ENCODE measurements at regions not wholly inside any gene's neighbourhood (a gene's known extent, or its start where the extent isn't known, plus 50 kb on each side); places are given as distances from the start of the nearest gene placed in this dataset.

DNA sequence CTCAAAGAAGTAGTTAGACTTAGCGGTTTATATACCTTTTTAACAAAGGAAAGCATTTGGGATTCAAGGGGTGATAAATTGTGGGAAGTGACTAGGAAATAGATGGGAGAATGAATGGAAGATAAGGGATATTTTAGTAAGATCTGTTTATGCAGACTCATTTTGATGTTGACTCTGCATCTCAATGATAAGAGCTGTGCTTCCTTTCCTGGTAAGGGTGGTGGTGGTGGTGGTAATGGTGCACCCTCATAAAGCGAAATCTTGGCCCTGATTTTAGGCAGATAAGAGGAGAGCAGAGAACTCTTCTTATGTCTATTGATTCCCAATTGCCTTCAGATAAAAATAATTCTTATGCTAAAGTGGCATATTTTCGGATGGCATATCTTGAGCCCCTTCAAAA, 197.1 kb downstream of the SPRY1 start:
- POLR2A ChIA-PET = no interaction called here

DNA sequence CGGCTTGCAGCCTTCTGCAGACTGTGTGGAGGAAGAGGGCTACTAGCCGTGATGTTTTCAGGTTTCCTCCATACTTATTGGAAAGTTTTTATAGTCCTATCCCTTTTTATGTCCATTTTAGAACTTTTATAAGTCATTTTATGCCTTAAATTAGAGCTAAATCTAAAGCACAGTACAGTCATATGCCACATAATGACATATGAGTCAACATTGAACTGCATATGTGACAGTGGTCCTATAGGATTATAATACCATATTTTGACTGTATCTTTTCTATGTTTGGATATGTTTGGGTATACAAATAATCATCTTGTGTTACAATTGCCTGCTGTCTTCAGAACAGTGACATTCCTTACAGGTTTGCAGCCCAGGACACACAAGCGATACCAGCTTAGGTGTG, 200.2 kb downstream of the SPRY1 start:
- ChIA-PET POLR2A (interaction anchor here (0.6 kb wide), 1 partner anchor 609 kb away, joined by 3 read pairs; no protein-coding TSS in a partner anchor), CTCF (ENCODE audit: unreplicated experiment) (no interaction called here)
- peaks cover 18% of the 10 kb centered on the region for H3K4me1 ChIP-seq (ENCODE audit: insufficient read depth, low read length, poor library complexity, severe bottlenecking)
- H3K4me3 ChIP-seq (ENCODE audit: low read depth, low read length, poor library complexity, severe bottlenecking) = no peak overlapping the region
- no peaks in the 10 kb centered on the region for H4K20me1 ChIP-seq (ENCODE audit: insufficient read depth, low read length)
- no peak overlapping the region for H3K27ac ChIP-seq (ENCODE audit: low read depth, low read length, poor library complexity, severe bottlenecking)
- H3K9me3 ChIP-seq (ENCODE audit: low read length) = no peaks in the 10 kb centered on the region
- intact Hi-C loops (cut with micrococcal nuclease; ENCODE audit: unreplicated experiment) = no loop called here
- no peak for DNase-seq (ENCODE audit: low spot score)
- no peak for TF ChIP-seq EZH2phosphoT487 (IDR thresholded peaks at IDR 0.05; ENCODE audit: borderline replicate concordance, low read depth, low read length)
- no peak for TF ChIP-seq CTCF (conservative IDR thresholded peaks at IDR 0.05; ENCODE audit: low read length)
- no peaks in the 10 kb centered on the region for H3K9me2 ChIP-seq (ENCODE audit: insufficient read depth, low read length)
- H3K79me2 ChIP-seq (ENCODE audit: insufficient read depth, low read depth, low read length) = no peaks in the 10 kb centered on the region
- no TSS peak for BruUV-seq (replicated peaks)
- H2AFZ ChIP-seq (ENCODE audit: low read length) = no peak overlapping the region
- H3K36me3 ChIP-seq (ENCODE audit: insufficient read depth, low read length) = no peaks in the 10 kb centered on the region
- H3K4me2 ChIP-seq (ENCODE audit: low read length) = no peak overlapping the region

More for the DNA sequence above, 197.1 kb downstream of the SPRY1 start:
- no peaks in the 10 kb centered on the region for H3K9me2 ChIP-seq (ENCODE audit: insufficient read depth, low read length)
- no peak overlapping the region for H3K4me3 ChIP-seq (ENCODE audit: low read depth, low read length, poor library complexity, severe bottlenecking)
- no peak overlapping the region for H3K4me2 ChIP-seq (ENCODE audit: low read length)
- H3K36me3 ChIP-seq (ENCODE audit: insufficient read depth, low read length) = no peaks in the 10 kb centered on the region
- no peak overlapping the region for H3K27ac ChIP-seq (ENCODE audit: low read depth, low read length, poor library complexity, severe bottlenecking)
- DNase-seq (ENCODE audit: low spot score) = no peak
- no peak overlapping the region for H2AFZ ChIP-seq (ENCODE audit: low read length)
- no peaks in the 10 kb centered on the region for H3K79me2 ChIP-seq (ENCODE audit: insufficient read depth, low read depth, low read length)
- no peaks in the 10 kb centered on the region for H3K4me1 ChIP-seq (ENCODE audit: insufficient read depth, low read length, poor library complexity, severe bottlenecking)
- no TSS peak for BruUV-seq (replicated peaks)
- no peaks in the 10 kb centered on the region for H4K20me1 ChIP-seq (ENCODE audit: insufficient read depth, low read length)
- intact Hi-C loops (cut with micrococcal nuclease; ENCODE audit: unreplicated experiment) = no loop called here
- H3K9me3 ChIP-seq (ENCODE audit: low read length) = no peaks in the 10 kb centered on the region
- TF ChIP-seq EZH2phosphoT487 (IDR thresholded peaks at IDR 0.05; ENCODE audit: borderline replicate concordance, low read depth, low read length) (no peak), CTCF (conservative IDR thresholded peaks at IDR 0.05; ENCODE audit: low read length) (no peak)
- CTCF ChIA-PET (ENCODE audit: unreplicated experiment) = no interaction called here

GRCh38 chr4:123597586-123597985, 201.0 kb downstream of the SPRY1 start:
- CTCF ChIA-PET (ENCODE audit: unreplicated experiment) = no interaction called here
- intact Hi-C loops (cut with micrococcal nuclease; ENCODE audit: unreplicated experiment) = no loop called here
- Histone ChIP-seq H2AFZ (ENCODE audit: low read length) (no peak overlapping the region), H4K20me1 (ENCODE audit: insufficient read depth, low read length) (no peaks in the 10 kb centered on the region), H3K4me3 (ENCODE audit: low read depth, low read length, poor library complexity, severe bottlenecking) (no peak overlapping the region), H3K27ac (ENCODE audit: low read depth, low read length, poor library complexity, severe bottlenecking) (no peak overlapping the region), H3K4me2 (ENCODE audit: low read length) (no peak overlapping the region), H3K79me2 (ENCODE audit: insufficient read depth, low read depth, low read length) (no peaks in the 10 kb centered on the region), H3K9me3 (ENCODE audit: low read length) (no peaks in the 10 kb centered on the region), H3K4me1 (ENCODE audit: insufficient read depth, low read length, poor library complexity, severe bottlenecking) (peaks cover 18% of the 10 kb centered on the region), H3K9me2 (ENCODE audit: insufficient read depth, low read length) (no peaks in the 10 kb centered on the region), H3K36me3 (ENCODE audit: insufficient read depth, low read length) (no peaks in the 10 kb centered on the region)
- BruUV-seq (replicated peaks) = no TSS peak
- POLR2A ChIA-PET = interaction anchor here (0.6 kb wide), 1 partner anchor 1062 kb away, joined by 4 read pairs; no protein-coding TSS in a partner anchor
- TF ChIP-seq CTCF (conservative IDR thresholded peaks at IDR 0.05; ENCODE audit: low read length) = no peak
- DNase-seq (ENCODE audit: low spot score) = no peak

Data from OCI-LY7 (cell line).